Activated CD8-positive, alpha-beta memory T cell treated with anti-CD3 and anti-CD28 coated beads, Interleukin-2, amount 50 U/mL, for 1 hour (primary cell): ENCODE measurements at regions not wholly inside any gene's neighbourhood (a gene's known extent, or its start where the extent isn't known, plus 50 kb on each side); places are given as distances from the start of the nearest gene placed in this dataset.
"Not testable (repeated sequence)": the region's sequence is repeated elsewhere in the genome, so short reads cannot be mapped to it uniquely, and the experiment has no call there.

ENCODE experiments used
- DNase-seq: peaks from one replicate; pipeline ENCODE4 v3.0.0-alpha.2; 2020; ENCODE audit errors: extremely low read depth

GRCh38 chr2:198304859-198305258 lies 500.5 kb downstream of the PLCL1 start:
- DNase-seq: no peak

DNA sequence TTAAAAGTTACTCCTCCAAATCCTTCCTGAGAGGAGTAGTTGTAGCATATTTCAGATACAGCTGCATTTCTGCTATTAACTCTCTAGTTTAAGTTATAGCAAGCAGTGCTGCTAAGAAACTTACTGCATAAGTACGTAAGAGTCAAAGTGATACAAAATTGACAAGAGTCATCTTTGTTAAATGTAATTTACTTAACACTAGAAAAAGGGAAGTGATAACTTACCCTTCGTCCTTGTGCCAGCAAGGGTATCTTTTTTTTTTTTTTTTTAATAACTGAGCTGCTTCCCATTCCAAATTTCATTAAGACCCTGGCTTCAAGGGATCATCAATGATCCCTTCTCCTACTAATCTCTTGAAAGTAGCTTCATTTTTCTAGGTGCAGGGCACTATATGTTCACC lies 493.0 kb downstream of the PLCL1 start:
- DNase-seq: no peak

- DNase-seq: no peak
Measured at GRCh38 chr2:198296665-198297308, 492.4 kb downstream of the PLCL1 start.

- no peak for DNase-seq
Measured at GRCh38 chr2:198293281-198293680, 488.9 kb downstream of the PLCL1 start.

DNA sequence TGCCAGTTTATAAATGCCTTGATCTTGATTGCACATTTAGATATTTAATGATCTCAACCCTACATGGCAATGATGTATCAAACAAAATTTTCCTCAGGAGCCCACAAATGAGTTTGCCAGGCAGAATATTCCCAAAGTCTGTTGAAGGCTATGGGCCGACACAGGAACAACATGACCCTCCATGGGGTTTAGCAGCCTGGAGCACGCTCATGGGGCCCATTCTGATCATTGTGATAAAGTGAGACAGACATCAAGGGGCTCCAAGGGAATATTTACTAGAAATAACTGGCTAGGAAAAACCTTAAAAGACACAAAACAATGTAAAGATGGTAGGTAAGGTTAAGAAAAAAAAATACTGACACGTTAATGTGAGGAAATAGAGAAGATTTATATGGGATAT lies 485.4 kb downstream of the PLCL1 start:
- DNase-seq: no peak

GRCh38 chr2:198287706-198288105 lies 483.3 kb downstream of the PLCL1 start:
- DNase-seq: no peak

DNA sequence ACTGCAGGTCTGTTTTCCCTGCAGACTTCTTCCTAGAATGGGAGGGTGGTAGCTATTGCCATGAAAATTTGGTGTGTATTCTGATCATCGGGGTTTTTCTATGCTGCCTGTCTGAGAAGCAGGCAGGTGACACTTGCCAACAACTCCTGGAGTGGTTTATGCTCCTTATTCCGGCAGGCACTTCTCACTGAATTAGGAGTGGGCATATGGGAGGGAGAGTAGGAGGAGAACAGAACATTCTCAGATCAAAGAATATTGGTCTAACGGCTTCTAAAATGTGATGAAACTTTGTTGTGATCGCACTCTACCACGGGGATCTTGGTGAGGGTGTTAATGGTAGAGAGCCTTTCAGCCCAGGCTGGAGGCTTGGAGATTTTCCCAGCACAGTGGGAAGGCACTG lies 480.8 kb downstream of the PLCL1 start:
- DNase-seq: no peak

GRCh38 chr2:198283146-198283545 lies 478.8 kb downstream of the PLCL1 start:
- no peak for DNase-seq

GRCh38 chr2:198282061-198282460 lies 477.7 kb downstream of the PLCL1 start:
- no peak for DNase-seq

- no peak for DNase-seq
Measured at GRCh38 chr2:198280145-198280544, 475.8 kb downstream of the PLCL1 start.

GRCh38 chr2:198279026-198279425 lies 474.6 kb downstream of the PLCL1 start:
- no peak for DNase-seq

GRCh38 chr2:198277181-198277580 lies 472.8 kb downstream of the PLCL1 start:
- DNase-seq: no peak

DNA sequence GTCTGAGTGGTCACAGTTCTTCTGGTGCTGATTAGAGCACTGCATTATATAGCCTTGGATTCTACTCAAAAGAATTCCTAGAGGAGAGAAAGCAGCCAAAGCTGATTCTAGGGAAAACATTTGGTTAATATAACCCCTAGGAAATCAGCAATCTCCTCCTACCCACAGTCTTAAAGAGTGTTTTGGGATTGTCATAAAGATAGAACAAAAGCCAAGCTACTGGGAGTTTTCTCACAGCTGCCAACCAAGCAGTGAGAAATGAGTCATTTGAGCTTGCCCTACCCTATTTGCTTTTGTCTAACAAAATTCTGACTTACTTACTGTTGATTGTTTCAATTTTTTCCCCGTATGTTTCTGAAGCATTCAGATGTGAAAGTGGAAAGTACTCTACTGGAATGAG lies 469.3 kb downstream of the PLCL1 start:
- DNase-seq: no peak

DNA sequence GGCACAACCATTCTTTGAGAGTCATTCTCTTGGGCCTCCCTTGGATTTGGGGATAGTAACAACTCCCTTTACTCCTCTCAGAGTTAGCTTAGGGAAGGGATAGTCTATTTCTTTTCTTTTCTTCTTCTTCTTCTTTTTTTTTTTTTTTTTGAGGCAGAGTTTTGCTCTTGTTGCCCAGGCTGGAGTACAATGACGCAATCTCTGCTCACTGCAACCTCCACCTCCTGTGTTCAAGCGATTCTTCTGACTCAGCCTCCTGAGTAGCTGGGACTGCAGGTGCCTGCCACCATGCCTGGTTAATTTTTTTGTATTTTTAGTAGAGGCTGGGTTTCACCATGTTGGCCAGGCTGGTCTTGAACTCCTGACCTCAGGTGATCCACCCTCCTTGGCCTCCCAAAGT lies 465.8 kb downstream of the PLCL1 start:
- DNase-seq: not testable (repeated sequence)

DNA sequence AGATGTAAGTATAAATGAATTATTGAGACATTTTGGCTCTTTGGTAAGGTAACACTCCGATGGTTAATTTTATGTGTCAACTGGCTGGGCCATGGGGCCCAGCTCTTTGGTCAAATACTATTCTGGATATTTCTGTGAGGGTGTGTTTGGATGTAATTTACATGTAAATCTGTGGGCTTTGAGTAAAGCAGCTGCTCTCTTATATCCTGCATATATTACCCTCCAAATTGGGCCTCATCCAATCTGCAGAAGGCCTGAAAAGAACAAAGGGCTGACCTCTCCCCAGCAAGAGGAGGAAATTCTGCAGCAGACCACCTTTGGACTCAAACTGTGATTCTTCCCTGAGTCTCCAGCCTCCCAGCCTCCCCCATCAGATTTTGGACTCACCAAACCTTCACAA lies 464.1 kb downstream of the PLCL1 start:
- DNase-seq: no peak

- DNase-seq: no peak
Measured at GRCh38 chr2:198259496-198259895, 455.1 kb downstream of the PLCL1 start.

GRCh38 chr2:198254536-198255090 lies 450.2 kb downstream of the PLCL1 start:
- no peak for DNase-seq

DNA sequence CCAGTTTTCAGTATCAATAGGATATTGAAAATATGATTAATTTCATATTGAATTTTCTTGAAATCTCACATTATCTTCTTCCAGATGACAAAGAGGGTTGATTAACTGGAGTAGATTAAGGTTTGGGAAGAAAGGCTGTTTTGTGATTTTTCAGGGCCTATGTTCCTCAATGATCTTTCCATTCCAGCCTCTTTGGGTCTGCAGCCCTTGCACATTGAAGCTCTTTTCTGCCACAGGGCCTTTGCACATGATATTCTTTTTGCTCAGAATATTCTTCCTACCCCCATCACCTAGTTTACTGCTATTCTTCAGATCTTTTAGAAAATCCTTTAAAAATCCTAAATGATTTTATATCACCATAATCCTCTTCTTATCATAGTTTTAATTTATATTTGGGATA lies 449.6 kb downstream of the PLCL1 start:
- DNase-seq: no peak

GRCh38 chr2:198252472-198252871 lies 448.1 kb downstream of the PLCL1 start:
- no peak for DNase-seq

DNA sequence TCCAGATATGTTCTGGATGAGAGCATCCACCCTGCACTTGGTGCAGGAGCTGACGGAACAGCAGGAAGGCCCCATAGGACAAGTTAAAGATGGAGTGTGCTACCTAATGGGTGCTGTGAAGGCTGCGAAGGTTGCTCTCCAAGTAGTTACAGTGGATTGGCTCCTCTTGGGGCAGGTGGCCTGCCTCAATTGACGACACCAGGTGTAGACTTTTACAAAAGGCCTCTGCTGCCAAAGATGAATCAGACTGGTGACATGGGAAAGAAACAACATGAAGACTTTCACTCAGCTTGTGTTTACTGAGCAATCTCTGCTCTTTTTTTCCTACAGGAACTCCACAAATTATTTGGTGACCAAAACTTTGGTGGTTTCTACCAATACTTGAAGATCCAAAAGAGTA lies 437.7 kb downstream of the PLCL1 start:
- no peak for DNase-seq

DNA sequence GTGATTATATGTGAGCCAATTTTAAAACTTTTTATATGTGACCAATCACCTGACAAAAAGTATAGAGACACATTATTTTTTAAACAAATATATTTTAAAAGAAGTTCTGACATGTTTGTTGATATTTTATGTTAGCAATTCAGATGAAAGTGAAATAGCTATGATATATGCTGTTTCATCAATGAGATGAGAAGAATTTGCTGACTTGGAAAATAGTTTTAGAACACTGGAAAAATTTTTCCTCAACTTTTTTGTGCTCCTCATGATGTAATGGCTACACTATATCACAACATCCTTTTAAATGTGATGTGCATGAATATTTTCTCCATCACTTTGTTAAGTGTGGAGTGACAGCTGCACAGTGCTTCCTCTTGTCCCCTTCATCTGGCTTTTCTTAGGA lies 434.0 kb downstream of the PLCL1 start:
- no peak for DNase-seq

DNA sequence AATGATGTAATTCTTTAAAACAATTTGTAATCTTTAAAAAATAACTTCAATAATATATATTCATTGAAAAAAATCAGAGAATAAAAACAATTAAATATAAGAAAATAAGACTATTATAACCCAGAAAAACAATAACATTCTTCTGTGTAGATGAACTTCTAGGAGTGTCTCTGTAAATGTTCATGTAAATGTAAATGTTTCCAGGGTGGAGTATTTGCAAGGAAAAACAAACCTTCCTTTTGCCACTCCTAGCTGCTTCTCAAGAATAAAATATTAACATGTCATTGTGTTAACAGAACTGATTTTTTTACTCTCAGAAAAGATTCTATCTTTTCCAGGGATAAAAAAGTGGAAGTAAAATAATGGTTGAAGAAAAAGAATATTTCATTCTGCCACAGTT lies 431.9 kb downstream of the PLCL1 start:
- DNase-seq: no peak

DNA sequence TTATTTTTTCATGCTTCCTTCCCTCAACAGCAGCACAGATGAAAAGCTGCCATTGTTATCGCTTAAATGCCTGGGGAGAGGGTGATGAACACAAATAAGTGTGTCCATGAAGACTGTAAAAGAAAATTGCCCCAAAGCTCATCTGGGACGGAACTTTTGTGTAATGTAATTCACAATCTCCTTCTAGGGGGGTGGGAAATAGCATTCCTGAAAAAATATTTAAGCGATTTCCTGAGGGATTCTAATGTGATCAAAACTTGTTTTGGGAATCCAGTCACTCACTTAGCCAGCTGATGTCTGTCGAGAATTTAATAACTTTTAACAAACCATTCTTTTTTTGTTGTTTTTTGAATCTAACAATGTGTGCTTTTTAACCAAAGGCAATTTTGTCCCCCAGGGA lies 427.9 kb downstream of the PLCL1 start:
- DNase-seq: no peak

DNA sequence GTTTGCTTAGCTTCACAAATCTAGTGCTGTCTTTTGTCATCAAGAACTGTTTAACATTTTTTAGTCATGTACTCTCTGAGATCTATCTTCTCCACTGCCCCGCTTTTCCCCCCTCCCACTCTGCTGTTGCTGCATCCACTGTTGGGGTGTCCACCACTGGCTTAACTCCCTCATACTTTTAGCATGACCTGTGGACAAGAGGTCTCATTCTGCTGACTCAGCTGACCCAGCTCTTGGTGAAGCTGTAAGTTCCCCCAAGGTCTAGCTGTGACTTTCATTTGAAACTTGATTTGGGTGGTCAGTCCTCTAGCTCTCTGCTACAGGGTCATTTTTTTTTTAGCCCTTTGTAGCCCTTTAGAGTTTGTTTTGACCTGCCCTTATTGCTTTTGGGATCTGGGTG lies 427.2 kb downstream of the PLCL1 start:
- no peak for DNase-seq
